Epithelial cell of esophagus (primary cell): ENCODE measurements at regions not wholly inside any gene's neighbourhood (a gene's known extent, or its start where the extent isn't known, plus 50 kb on each side); places are given as distances from the start of the nearest gene placed in this dataset.
A peak's percentile ranks its signal among the peaks of the same experiment; 100 is the strongest.
"Not testable (repeated sequence)": the region's sequence is repeated elsewhere in the genome, so short reads cannot be mapped to it uniquely, and the experiment has no call there.

Experiments
- DNase-seq: peaks from one replicate; pipeline ENCODE4 v3.0.0; 2010; ENCODE audit warnings: low read depth
- H3K4me3 ChIP-seq: 2 replicates; pipeline ENCODE4 v1.5.1; 2011; ENCODE audit warnings: mild to moderate bottlenecking, low read length, control low read depth
- TF ChIP-seq, protein P1 (sequence below): IDR thresholded peaks from 2 replicates; pipeline ENCODE4 v1.5.1; 2011; ENCODE audit warnings: low read depth, mild to moderate bottlenecking, low read length, control low read depth, inconsistent platforms; ENCODE audit not compliant: insufficient read depth; ENCODE audit errors: missing control alignments

DNA sequence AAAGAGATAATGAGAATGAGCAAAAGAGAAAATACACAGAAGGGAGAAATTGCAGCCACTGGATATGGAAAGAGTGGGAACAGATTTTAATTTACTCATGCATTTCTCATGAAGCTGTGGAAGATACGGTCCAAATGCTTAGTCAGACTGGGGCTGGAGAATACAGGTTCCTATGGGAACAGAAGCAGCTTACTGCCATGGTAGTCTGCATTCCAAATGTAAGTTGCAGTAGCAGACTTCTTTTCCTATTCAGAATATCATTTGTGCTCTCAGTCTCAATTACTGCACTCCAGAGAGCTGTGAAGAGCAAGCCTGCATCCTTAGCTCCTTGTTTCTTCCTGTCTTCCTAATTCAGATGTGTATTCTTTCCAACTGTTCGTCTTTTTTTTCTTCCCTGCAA is 190.8 kb upstream of the TMEM196 start:
- no peak overlapping the region for H3K4me3 ChIP-seq
- peak; percentile 5 for DNase-seq
- TF ChIP-seq, protein P1, sequence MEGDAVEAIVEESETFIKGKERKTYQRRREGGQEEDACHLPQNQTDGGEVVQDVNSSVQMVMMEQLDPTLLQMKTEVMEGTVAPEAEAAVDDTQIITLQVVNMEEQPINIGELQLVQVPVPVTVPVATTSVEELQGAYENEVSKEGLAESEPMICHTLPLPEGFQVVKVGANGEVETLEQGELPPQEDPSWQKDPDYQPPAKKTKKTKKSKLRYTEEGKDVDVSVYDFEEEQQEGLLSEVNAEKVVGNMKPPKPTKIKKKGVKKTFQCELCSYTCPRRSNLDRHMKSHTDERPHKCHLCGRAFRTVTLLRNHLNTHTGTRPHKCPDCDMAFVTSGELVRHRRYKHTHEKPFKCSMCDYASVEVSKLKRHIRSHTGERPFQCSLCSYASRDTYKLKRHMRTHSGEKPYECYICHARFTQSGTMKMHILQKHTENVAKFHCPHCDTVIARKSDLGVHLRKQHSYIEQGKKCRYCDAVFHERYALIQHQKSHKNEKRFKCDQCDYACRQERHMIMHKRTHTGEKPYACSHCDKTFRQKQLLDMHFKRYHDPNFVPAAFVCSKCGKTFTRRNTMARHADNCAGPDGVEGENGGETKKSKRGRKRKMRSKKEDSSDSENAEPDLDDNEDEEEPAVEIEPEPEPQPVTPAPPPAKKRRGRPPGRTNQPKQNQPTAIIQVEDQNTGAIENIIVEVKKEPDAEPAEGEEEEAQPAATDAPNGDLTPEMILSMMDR = no peak

DNA sequence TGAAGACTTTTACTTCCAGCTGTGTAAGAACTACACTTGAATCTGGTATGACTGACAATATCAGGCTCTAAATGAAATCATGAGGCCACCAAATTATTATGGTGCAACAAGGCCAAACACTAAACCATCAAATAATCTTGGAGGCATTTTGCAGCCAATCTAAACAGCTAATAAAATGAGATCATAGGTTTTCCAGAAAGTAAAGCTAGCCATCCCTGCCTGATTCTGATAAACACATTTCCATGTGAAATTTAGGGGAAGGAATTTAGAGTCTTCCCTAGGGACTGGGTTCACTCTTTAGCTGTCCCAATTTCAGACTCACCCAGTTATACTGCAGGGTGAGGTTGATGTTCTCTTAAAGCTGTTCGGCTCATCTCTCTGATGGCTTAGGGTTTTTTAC is 190.3 kb upstream of the TMEM196 start:
- no peak overlapping the region for H3K4me3 ChIP-seq
- TF ChIP-seq, protein P1 = no peak
- no peak for DNase-seq

DNA sequence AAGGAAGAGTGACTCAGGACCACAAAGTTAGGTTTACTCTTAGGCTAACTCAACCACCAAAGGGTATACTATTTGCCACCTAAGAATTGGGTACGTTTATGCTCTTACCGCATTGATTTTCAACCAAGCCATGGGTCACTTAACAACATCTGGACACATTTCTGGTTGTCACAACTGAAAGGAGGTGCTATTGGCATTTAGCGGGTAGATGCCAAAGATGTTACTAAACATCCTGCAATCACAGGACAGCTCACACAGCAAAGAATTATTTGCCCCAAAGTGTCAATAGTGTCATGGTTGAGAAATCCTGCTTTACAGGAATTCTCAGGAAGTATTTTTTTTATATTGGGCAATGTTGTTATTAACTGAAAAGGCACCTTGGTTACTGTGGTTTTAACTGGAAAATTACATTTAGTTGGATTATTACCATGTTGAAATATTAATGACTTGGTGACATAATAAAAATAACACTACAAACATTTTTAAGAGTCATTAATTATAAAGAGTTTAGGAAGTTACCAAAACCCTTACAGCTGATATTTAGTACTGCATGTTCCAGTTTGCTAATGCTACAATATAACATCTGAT is 185.0 kb upstream of the TMEM196 start:
- DNase-seq = peak; percentile 96
- TF ChIP-seq, protein P1 = no peak
- no peak overlapping the region for H3K4me3 ChIP-seq

DNA sequence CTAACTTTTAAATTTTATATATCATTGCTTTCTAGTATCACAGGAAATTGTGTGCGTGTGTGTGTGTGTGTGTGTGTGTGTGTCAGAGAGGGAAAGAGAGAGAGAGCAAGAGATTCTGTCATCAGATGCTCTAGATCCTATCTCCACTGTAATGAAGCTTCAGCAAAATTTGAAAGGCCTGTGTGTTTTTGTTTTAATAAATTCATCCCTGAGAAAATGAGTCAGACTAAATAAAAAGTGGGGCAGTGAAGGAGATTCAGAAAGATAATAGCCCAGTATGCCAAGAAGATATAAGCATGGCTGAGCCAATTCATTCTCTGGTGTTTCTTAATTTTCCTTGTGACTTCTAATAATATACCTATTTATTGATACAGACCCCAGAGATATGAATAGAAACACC is 184.2 kb upstream of the TMEM196 start:
- no peak for DNase-seq
- TF ChIP-seq, protein P1 = no peak
- H3K4me3 ChIP-seq = no peak overlapping the region

DNA sequence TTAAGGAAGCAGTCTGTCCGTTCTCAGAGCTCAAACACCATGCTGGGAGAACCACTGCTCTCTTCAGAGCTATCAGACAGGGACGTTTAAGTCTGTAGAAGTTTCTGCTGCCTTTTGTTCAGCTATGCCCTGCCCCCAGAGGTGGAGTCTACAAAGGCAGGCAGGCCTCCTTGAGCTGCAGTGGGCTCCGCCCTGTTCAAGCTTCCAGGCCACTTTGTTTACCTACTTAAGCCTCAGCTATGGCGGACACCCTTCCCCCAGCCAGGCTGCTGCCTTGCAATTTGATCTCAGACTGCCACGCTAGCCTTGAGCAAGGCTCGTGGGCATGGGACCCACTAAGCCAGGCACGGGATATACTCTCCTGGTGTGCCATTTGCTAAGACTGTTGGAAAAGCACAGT is 180.7 kb upstream of the TMEM196 start:
- H3K4me3 ChIP-seq, DNase-seq: not testable (repeated sequence)

DNA sequence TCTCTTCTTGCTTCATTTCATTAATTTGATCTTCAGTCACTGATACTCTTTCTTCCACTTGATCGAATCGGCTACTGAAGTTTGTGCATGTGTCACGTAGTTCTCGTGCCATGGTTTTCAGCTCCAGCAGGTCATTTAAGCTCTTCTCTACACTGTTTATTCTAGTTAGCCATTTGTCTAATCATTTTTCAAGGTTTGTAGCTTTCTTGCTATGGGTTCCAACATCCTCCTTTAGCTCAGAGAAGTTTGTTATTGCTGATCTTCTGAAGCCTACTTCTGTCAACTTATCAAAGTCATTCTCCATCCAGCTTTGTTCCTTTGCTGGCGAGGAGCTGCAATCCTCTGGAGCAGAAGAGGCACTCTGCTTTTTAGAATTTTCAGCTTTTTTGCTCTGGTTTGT is 180.0 kb upstream of the TMEM196 start:
- DNase-seq, H3K4me3 ChIP-seq: not testable (repeated sequence)

DNA sequence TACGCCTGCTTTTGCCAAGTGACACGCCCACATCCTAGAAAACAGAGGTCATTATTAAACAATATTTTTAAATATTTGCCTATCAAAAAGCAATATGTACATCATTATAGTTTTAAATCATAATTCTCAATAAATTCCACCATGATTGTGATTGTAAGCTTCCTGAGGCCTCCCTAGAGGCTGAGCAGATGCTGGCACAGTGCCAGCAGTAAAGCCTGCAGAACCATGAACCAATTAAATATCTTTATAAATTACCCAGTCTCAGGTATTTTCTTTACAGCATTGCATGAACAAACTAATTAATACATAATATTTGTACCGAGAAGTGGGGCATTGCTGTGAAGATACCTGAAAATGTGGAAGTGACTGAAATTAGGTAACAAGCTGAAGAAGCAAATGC is 174.7 kb upstream of the TMEM196 start:
- DNase-seq = no peak
- no peak overlapping the region for H3K4me3 ChIP-seq
- TF ChIP-seq, protein P1 = no peak

DNA sequence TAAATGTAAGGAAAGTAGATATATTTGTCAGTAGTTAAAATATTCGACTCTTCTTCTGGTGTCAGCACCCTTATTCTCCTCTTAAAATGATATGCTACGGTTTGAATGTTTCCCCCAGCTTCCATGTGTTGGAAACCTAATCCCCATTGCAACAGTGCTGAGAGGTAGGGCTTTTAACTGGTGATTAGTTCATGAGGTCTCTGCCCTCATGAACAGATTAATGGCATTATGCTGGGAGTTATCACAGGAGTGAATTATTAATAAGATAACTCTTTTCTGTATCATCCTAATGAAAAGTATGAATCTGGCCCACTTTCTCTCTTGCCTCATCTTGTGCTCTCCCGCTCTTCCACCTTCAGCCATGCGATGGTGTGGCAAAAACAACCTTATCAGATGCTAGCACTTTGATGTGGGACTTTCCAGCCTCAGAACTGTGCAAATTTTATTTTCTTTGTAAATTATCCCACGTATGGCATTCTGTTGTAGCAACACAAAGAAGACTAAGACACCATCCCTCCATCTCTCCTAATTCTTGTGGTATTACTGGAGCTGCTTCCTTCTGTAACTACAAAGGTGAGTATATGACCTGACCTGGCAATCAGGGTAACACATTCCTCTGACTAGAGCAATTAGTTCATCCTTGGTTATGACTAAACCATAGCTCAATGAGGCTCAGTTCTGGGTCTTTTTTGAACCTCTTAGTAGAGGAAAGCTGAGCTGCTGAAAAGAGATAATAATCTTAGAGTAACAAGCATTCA is 171.1 kb upstream of the TMEM196 start:
- DNase-seq = no peak
- TF ChIP-seq, protein P1 = no peak
- H3K4me3 ChIP-seq = no peak overlapping the region
